LNCaP clone FGC (cell line): ENCODE measurements at regions not wholly inside any gene's neighbourhood (a gene's known extent, or its start where the extent isn't known, plus 50 kb on each side); places are given as distances from the start of the nearest gene placed in this dataset.

Experiments used
- DNase-seq: peaks from one replicate; pipeline ENCODE4 v3.0.0-alpha.2; 2011; ENCODE audit warnings: low read depth
- H3K4me3 ChIP-seq: 2 replicates; pipeline ENCODE4 v1.5.1; 2011; ENCODE audit warnings: mild to moderate bottlenecking, low read depth, low read length, control low read depth
- CTCF ChIP-seq: IDR thresholded peaks from 2 replicates; pipeline ENCODE4 v1.5.1; 2012; ENCODE audit warnings: mild to moderate bottlenecking; ENCODE audit not compliant: control insufficient read depth, insufficient read depth; ENCODE audit errors: extremely low read depth

GRCh38 chr20:57896017-57896416, 186.2 kb upstream of the PMEPA1 start:
- no peak overlapping the region for H3K4me3 ChIP-seq
- no peak for DNase-seq
- TF ChIP-seq CTCF, result no peak

- no peak for DNase-seq
- no peak for TF ChIP-seq CTCF
- no peak overlapping the region for H3K4me3 ChIP-seq
These were observed 185.5 kb upstream of the PMEPA1 start for GRCh38 chr20:57895161-57895855.

GRCh38 chr20:57894522-57894921, 184.7 kb upstream of the PMEPA1 start:
- no peak overlapping the region for H3K4me3 ChIP-seq
- TF ChIP-seq CTCF, result no peak
- DNase-seq, result no peak

GRCh38 chr20:57894096-57894495, 184.3 kb upstream of the PMEPA1 start:
- no peak for DNase-seq
- TF ChIP-seq CTCF, result no peak
- H3K4me3 ChIP-seq, result no peak overlapping the region

GRCh38 chr20:57893366-57893999, 183.7 kb upstream of the PMEPA1 start:
- H3K4me3 ChIP-seq, result no peak overlapping the region
- no peak for TF ChIP-seq CTCF
- DNase-seq, result no peak

- TF ChIP-seq CTCF, result no peak
- DNase-seq, result no peak
- H3K4me3 ChIP-seq, result no peak overlapping the region
These were observed 182.7 kb upstream of the PMEPA1 start for GRCh38 chr20:57892471-57892870.

- no peak for DNase-seq
- TF ChIP-seq CTCF, result no peak
These were observed 181.2 kb upstream of the PMEPA1 start for GRCh38 chr20:57891014-57891413.

More at GRCh38 chr20:57891014-57891413, 181.2 kb upstream of the PMEPA1 start:
- no peak overlapping the region for H3K4me3 ChIP-seq
